Astrocyte of the cerebellum (primary cell): ENCODE measurements at regions not wholly inside any gene's neighbourhood (a gene's known extent, or its start where the extent isn't known, plus 50 kb on each side); places are given as distances from the start of the nearest gene placed in this dataset.

Experiments
- DNase-seq: peaks from one replicate; pipeline ENCODE4 v3.0.0-alpha.2; 2011; ENCODE audit warnings: low read depth
- H3K4me3 ChIP-seq: 2 replicates; pipeline ENCODE4 v1.5.1; 2011; ENCODE audit warnings: mild to moderate bottlenecking, low read depth, low read length, moderate library complexity
- CTCF ChIP-seq: IDR thresholded peaks from 2 replicates; pipeline ENCODE4 v1.5.1; 2012; ENCODE audit warnings: low read length, low read depth, moderate library complexity, mild to moderate bottlenecking; ENCODE audit errors: missing control alignments
- in situ Hi-C: cut with HindIII; loops from 2 replicates; pipeline ENCODE4 v1.10.0; 2017; ENCODE audit warnings: low sequenced_read_pairs

- no peak for TF ChIP-seq CTCF
- no peak for DNase-seq
- in situ Hi-C loops, result loop anchor here (25.0 kb wide), 1 partner anchor 503 kb away; no protein-coding TSS in a partner anchor
- no peak overlapping the region for H3K4me3 ChIP-seq
Observed at GRCh38 chr6:133583907-133584427, 304.9 kb upstream of the TCF21 start.

GRCh38 chr6:133584823-133585222 is 304.1 kb upstream of the TCF21 start:
- DNase-seq, result no peak
- no peak for TF ChIP-seq CTCF
- H3K4me3 ChIP-seq, result no peak overlapping the region
- in situ Hi-C loops, result loop anchor here (25.0 kb wide), 1 partner anchor 502 kb away; no protein-coding TSS in a partner anchor

GRCh38 chr6:133585978-133586377 is 302.9 kb upstream of the TCF21 start:
- in situ Hi-C loops, result loop anchor here (25.0 kb wide), 1 partner anchor 501 kb away; no protein-coding TSS in a partner anchor

GRCh38 chr6:133587546-133588160 is 301.3 kb upstream of the TCF21 start:
- in situ Hi-C loops, result loop anchor here (25.0 kb wide), 1 partner anchor 500 kb away; no protein-coding TSS in a partner anchor
- no peak for DNase-seq
- no peak overlapping the region for H3K4me3 ChIP-seq
- no peak for TF ChIP-seq CTCF

More at GRCh38 chr6:133585978-133586377, 302.9 kb upstream of the TCF21 start:
- no peak for DNase-seq
- H3K4me3 ChIP-seq, result no peak overlapping the region
- no peak for TF ChIP-seq CTCF

- in situ Hi-C loops, result loop anchor here (25.0 kb wide), 1 partner anchor 497 kb away; no protein-coding TSS in a partner anchor
- no peak for TF ChIP-seq CTCF
- no peak overlapping the region for H3K4me3 ChIP-seq
- no peak for DNase-seq
Observed at GRCh38 chr6:133590196-133590595, 298.7 kb upstream of the TCF21 start.

GRCh38 chr6:133590814-133591213 is 298.1 kb upstream of the TCF21 start:
- no peak for DNase-seq
- in situ Hi-C loops, result loop anchor here (25.0 kb wide), 1 partner anchor 496 kb away; no protein-coding TSS in a partner anchor
- no peak for TF ChIP-seq CTCF
- H3K4me3 ChIP-seq, result no peak overlapping the region
